ENCODE measurements at regions not wholly inside any gene's neighbourhood (a gene's known extent, or its start where the extent isn't known, plus 50 kb on each side); places are given as distances from the start of the nearest gene placed in this dataset.

DNA sequence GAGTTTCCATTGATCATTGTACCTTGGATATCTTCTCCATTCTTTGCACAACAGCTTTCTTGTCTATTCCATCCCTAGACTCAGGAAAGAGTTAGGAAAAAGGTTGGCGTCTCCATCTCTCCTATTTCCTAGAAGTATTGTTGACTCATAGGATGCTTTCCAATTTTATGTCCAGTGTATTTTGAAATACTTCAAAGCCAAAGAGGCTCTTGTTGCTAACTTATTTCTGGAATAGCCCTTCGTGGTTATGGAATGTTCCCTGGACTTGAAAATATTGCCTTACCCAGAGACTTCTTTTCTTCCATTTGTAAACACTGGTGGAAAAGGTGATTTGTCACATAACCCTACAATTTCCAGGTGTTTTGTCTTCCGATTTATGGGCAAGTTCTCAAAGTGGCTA is 402.3 kb upstream of the ZNF608 start:
- TF ChIP-seq, protein P1, sequence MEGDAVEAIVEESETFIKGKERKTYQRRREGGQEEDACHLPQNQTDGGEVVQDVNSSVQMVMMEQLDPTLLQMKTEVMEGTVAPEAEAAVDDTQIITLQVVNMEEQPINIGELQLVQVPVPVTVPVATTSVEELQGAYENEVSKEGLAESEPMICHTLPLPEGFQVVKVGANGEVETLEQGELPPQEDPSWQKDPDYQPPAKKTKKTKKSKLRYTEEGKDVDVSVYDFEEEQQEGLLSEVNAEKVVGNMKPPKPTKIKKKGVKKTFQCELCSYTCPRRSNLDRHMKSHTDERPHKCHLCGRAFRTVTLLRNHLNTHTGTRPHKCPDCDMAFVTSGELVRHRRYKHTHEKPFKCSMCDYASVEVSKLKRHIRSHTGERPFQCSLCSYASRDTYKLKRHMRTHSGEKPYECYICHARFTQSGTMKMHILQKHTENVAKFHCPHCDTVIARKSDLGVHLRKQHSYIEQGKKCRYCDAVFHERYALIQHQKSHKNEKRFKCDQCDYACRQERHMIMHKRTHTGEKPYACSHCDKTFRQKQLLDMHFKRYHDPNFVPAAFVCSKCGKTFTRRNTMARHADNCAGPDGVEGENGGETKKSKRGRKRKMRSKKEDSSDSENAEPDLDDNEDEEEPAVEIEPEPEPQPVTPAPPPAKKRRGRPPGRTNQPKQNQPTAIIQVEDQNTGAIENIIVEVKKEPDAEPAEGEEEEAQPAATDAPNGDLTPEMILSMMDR (IDR thresholded peaks at IDR 0.05) = no peak
- TF ChIP-seq POLR2A (IDR thresholded peaks at IDR 0.05) (no peak), EP300 (IDR thresholded peaks at IDR 0.05) (no peak)

Data from tibial nerve (tissue), 4 donors.